ENCODE measurements at regions not wholly inside any gene's neighbourhood (a gene's known extent, or its start where the extent isn't known, plus 50 kb on each side); places are given as distances from the start of the nearest gene placed in this dataset.

DNA sequence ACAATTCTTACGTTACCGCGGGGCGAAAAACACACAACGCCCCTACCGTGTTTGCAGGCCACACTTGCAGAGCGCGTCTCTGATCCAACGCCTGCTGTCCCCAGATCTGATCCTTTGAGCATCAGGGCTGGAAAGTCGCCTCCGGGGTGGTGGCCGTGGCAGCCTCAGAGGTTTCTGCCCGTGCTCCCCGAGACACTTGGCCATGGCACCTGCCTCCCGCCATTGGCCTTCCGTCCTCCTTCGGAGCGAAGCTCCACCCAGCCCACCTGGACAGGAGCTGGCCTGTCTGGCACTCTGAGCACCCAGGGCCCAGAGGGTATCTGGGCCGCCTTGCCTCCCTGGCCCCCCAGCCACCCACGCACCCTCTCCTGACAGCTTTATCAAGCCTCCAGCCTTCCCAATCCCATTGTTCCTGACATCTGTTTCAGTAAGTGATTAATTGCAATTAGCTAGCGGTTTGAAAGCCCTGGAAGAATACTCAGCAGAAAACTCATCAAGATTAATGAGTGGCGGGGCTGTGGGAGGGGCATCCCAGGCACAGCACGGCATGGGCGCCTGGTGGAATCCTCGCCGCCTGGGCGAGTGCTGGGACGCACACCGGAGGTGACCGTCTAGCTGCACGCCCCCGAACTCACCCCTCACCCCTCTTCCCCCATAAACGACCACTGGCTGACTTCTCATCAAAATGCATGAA is 181.5 kb upstream of the GSE1 start:
- no peak overlapping the region for H3K27ac ChIP-seq
- WGBS, 2 experiments (ENCODE audit: low coverage in 1 of 2, low lambda C conversion rate in 2 of 2, missing lambda C conversion rate in 2 of 2) = 93 to 97% methylated on average over 29 to 33 of the region's 33 CpGs
- H3K9me2 ChIP-seq (ENCODE audit: insufficient read depth) = no peaks in the 10 kb centered on the region
- H3K79me2 ChIP-seq (ENCODE audit: insufficient read depth) = 0 out of 2 replicates have a peak, but pooled peaks cover 6% of the 10 kb centered on the region
- H3K4me3 ChIP-seq = no peak overlapping the region
- H4K20me1 ChIP-seq (ENCODE audit: insufficient read depth) = no peaks in the 10 kb centered on the region
- in situ Hi-C loops (cut with MboI) = no loop called here
- TF ChIP-seq EZH2phosphoT487 (IDR thresholded peaks at IDR 0.05; ENCODE audit: insufficient read depth, low read depth) (no peak), EZH2 (IDR thresholded peaks at IDR 0.05; ENCODE audit: insufficient read depth, poor library complexity, severe bottlenecking) (no peak)
- H3K4me1 ChIP-seq (ENCODE audit: insufficient read depth) = peaks cover 7% of the 10 kb centered on the region
- no peak for DNase-seq
- H3K27me3 ChIP-seq (replicated peaks; ENCODE audit: insufficient read depth) = no peaks in the 10 kb centered on the region
- no peaks in the 10 kb centered on the region for H3K9me3 ChIP-seq (ENCODE audit: low read depth)
- no peak overlapping the region for H2AFZ ChIP-seq
- H3K9ac ChIP-seq = no peak overlapping the region
- no peak overlapping the region for H3K4me2 ChIP-seq (ENCODE audit: unreplicated experiment)
- H3K36me3 ChIP-seq (ENCODE audit: low read depth) = no peaks in the 10 kb centered on the region
- H3F3A ChIP-seq (ENCODE audit: insufficient read depth) = no peaks in the 10 kb centered on the region

DNA sequence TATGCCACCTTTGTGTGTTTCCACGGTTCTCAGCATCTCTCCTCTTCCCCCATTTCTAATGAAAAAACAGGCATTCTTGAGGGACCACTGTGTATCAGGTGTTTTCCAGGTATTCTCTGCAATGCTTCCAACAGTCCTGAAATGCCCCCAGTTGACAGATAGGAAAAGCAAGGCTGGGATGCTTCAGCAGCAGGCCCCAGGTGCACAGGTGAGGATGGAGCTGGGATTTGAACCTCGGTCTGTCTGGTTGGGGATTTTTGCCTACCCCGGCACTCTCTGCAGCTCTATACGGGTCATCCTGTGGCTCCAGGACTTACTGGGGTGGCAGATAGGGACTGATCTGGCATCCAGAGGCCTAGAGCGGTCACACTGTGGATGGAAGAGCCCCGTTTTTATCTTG is 180.5 kb upstream of the GSE1 start:
- Histone ChIP-seq H3K9me2 (ENCODE audit: insufficient read depth) (no peaks in the 10 kb centered on the region), H3K9me3 (ENCODE audit: low read depth) (no peaks in the 10 kb centered on the region), H3K4me2 (ENCODE audit: unreplicated experiment) (no peak overlapping the region), H3F3A (ENCODE audit: insufficient read depth) (no peaks in the 10 kb centered on the region), H3K79me2 (ENCODE audit: insufficient read depth) (0 out of 2 replicates have a peak, but pooled peaks cover 6% of the 10 kb centered on the region), H3K9ac (no peak overlapping the region), H3K36me3 (ENCODE audit: low read depth) (no peaks in the 10 kb centered on the region), H3K27me3 (replicated peaks; ENCODE audit: insufficient read depth) (no peaks in the 10 kb centered on the region), H2AFZ (no peak overlapping the region), H4K20me1 (ENCODE audit: insufficient read depth) (no peaks in the 10 kb centered on the region), H3K27ac (no peak overlapping the region), H3K4me3 (no peak overlapping the region), H3K4me1 (ENCODE audit: insufficient read depth) (peaks cover 16% of the 10 kb centered on the region)
- in situ Hi-C loops (cut with MboI) = no loop called here
- WGBS, 2 experiments (ENCODE audit: low coverage in 1 of 2, low lambda C conversion rate in 2 of 2, missing lambda C conversion rate in 2 of 2) = 96 to 97% methylated on average over 6 of the region's 6 CpGs
- TF ChIP-seq EZH2 (IDR thresholded peaks at IDR 0.05; ENCODE audit: insufficient read depth, poor library complexity, severe bottlenecking) = no peak
- TF ChIP-seq EZH2phosphoT487 (IDR thresholded peaks at IDR 0.05; ENCODE audit: insufficient read depth, low read depth) = no peak
- DNase-seq = no peak

DNA sequence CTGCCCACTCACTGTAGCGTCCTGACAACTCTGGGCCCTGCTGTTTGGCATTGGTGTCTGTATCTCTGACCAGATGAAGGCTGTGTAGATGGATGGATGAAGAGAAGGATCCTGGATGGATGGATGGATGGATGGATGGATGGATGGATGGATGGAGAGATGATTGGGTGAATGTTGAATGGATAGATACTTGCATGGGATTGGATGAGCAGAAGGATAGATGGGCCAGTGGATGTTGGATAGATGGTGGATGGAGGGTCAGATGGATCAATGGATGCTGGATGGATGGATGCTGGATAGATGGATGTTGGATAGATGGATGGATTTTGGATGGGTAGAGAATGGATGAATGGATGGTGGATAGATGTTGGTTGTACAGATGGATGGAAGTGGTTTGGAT is 179.6 kb upstream of the GSE1 start:
- no peaks in the 10 kb centered on the region for H3F3A ChIP-seq (ENCODE audit: insufficient read depth)
- no peak overlapping the region for H3K9ac ChIP-seq
- H3K79me2 ChIP-seq (ENCODE audit: insufficient read depth) = 0 out of 2 replicates have a peak, but pooled peaks cover 6% of the 10 kb centered on the region
- TF ChIP-seq EZH2phosphoT487 (IDR thresholded peaks at IDR 0.05; ENCODE audit: insufficient read depth, low read depth) (no peak), EZH2 (IDR thresholded peaks at IDR 0.05; ENCODE audit: insufficient read depth, poor library complexity, severe bottlenecking) (no peak)
- in situ Hi-C loops (cut with MboI) = no loop called here
- no peaks in the 10 kb centered on the region for H3K27me3 ChIP-seq (replicated peaks; ENCODE audit: insufficient read depth)
- no peak overlapping the region for H3K4me2 ChIP-seq (ENCODE audit: unreplicated experiment)
- H2AFZ ChIP-seq = no peak overlapping the region
- no peak overlapping the region for H3K4me3 ChIP-seq
- DNase-seq = no peak
- H4K20me1 ChIP-seq (ENCODE audit: insufficient read depth) = no peaks in the 10 kb centered on the region
- no peaks in the 10 kb centered on the region for H3K9me2 ChIP-seq (ENCODE audit: insufficient read depth)
- H3K9me3 ChIP-seq (ENCODE audit: low read depth) = no peaks in the 10 kb centered on the region
- peaks cover 16% of the 10 kb centered on the region for H3K4me1 ChIP-seq (ENCODE audit: insufficient read depth)
- 91 to 100% methylated on average over 1 of the region's 1 CpG for WGBS, 2 experiments (ENCODE audit: low coverage in 1 of 2, low lambda C conversion rate in 2 of 2, missing lambda C conversion rate in 2 of 2)
- H3K27ac ChIP-seq = no peak overlapping the region
- no peaks in the 10 kb centered on the region for H3K36me3 ChIP-seq (ENCODE audit: low read depth)

DNA sequence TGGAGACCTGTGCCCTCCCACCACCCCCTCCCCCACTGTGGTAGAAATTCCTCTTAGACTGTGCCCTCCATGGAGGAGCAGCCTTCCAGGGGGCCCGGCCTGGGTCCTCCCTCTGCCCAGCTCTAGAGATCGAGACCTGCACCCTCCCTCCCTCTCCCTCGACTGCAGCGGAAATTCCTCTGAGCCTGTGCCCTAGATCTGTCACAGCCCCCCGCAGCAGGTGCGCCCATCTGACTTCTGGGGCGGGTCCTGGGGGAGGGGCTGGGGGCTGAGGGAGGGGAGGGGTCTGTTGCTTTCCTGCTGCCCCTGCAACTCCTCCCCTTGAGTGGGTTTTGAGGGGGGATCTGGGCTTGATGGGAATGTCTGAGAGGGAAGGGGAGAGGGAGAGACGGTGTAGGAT is 177.8 kb upstream of the GSE1 start:
- H3K79me2 ChIP-seq (ENCODE audit: insufficient read depth) = 0 out of 2 replicates have a peak, but pooled peaks cover 6% of the 10 kb centered on the region
- WGBS, 2 experiments (ENCODE audit: low coverage in 1 of 2, low lambda C conversion rate in 2 of 2, missing lambda C conversion rate in 2 of 2) = 85 to 100% methylated on average over 4 to 8 of the region's 8 CpGs
- in situ Hi-C loops (cut with MboI) = no loop called here

More for the DNA sequence above, 177.8 kb upstream of the GSE1 start:
- Histone ChIP-seq H3K9ac (no peak overlapping the region), H3K27ac (no peak overlapping the region), H3K9me3 (ENCODE audit: low read depth) (no peaks in the 10 kb centered on the region), H3K36me3 (ENCODE audit: low read depth) (no peaks in the 10 kb centered on the region), H3K27me3 (replicated peaks; ENCODE audit: insufficient read depth) (no peaks in the 10 kb centered on the region), H3K4me1 (ENCODE audit: insufficient read depth) (peaks cover 16% of the 10 kb centered on the region), H3K4me3 (no peak overlapping the region), H3K4me2 (ENCODE audit: unreplicated experiment) (no peak overlapping the region), H2AFZ (no peak overlapping the region), H4K20me1 (ENCODE audit: insufficient read depth) (no peaks in the 10 kb centered on the region), H3F3A (ENCODE audit: insufficient read depth) (no peaks in the 10 kb centered on the region), H3K9me2 (ENCODE audit: insufficient read depth) (no peaks in the 10 kb centered on the region)
- TF ChIP-seq EZH2phosphoT487 (IDR thresholded peaks at IDR 0.05; ENCODE audit: insufficient read depth, low read depth) (no peak), EZH2 (IDR thresholded peaks at IDR 0.05; ENCODE audit: insufficient read depth, poor library complexity, severe bottlenecking) (no peak)
- no peak for DNase-seq
